ENCODE measurements at regions not wholly inside any gene's neighbourhood (a gene's known extent, or its start where the extent isn't known, plus 50 kb on each side); places are given as distances from the start of the nearest gene placed in this dataset.

GRCh38 chr7:67470256-67470751 lies 473.7 kb downstream of the TYW1 start:
- CTCF ChIA-PET = no interaction called here
- intact Hi-C loops (cut with micrococcal nuclease; ENCODE audit: unreplicated experiment) = no loop called here
- POLR2A ChIA-PET (ENCODE audit: low non-redundant PET) = no interaction called here

DNA sequence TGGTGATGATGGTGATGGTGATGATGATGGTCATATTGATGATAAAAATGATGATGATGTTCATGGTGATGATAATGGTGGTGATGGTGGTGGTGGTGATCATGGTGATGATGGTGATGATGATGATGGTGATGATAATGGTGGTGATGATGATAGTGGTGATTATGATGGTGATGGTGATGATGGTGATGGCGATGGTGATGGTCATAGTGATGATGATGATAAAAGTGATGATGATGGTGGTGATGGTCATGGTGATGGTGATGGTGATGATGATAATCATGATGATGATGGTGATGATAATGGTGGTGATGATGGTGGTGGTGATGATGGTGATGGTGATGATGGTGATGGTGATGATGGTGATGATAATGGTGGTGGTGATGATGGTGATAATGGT lies 478.7 kb downstream of the TYW1 start:
- CTCF ChIA-PET = no interaction called here
- POLR2A ChIA-PET (ENCODE audit: low non-redundant PET) = no interaction called here
- no TSS peak for BruUV-seq (replicated peaks)
- Histone ChIP-seq H3K27me3 (replicated peaks; ENCODE audit: insufficient read depth, low read depth, low read length, poor library complexity) (no peaks in the 10 kb centered on the region), H3K4me3 (ENCODE audit: low read depth, low read length, poor library complexity, severe bottlenecking) (no peak overlapping the region), H3K36me3 (ENCODE audit: insufficient read depth, low read length, poor library complexity, severe bottlenecking) (no peaks in the 10 kb centered on the region), H3K9me3 (ENCODE audit: low read depth, low read length, poor library complexity, severe bottlenecking) (no peaks in the 10 kb centered on the region), H3K4me1 (ENCODE audit: insufficient read depth, low read length, poor library complexity, severe bottlenecking) (no peaks in the 10 kb centered on the region), H3K27ac (ENCODE audit: low read depth, low read length, poor library complexity, severe bottlenecking) (no peak overlapping the region)
- intact Hi-C loops (cut with micrococcal nuclease; ENCODE audit: unreplicated experiment) = no loop called here
- TF ChIP-seq, protein P1, sequence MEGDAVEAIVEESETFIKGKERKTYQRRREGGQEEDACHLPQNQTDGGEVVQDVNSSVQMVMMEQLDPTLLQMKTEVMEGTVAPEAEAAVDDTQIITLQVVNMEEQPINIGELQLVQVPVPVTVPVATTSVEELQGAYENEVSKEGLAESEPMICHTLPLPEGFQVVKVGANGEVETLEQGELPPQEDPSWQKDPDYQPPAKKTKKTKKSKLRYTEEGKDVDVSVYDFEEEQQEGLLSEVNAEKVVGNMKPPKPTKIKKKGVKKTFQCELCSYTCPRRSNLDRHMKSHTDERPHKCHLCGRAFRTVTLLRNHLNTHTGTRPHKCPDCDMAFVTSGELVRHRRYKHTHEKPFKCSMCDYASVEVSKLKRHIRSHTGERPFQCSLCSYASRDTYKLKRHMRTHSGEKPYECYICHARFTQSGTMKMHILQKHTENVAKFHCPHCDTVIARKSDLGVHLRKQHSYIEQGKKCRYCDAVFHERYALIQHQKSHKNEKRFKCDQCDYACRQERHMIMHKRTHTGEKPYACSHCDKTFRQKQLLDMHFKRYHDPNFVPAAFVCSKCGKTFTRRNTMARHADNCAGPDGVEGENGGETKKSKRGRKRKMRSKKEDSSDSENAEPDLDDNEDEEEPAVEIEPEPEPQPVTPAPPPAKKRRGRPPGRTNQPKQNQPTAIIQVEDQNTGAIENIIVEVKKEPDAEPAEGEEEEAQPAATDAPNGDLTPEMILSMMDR (conservative IDR thresholded peaks at IDR 0.05; ENCODE audit: low read depth, low read length) = no peak
- no peak for TF ChIP-seq EZH2 (IDR thresholded peaks at IDR 0.05; ENCODE audit: borderline replicate concordance, low read depth, low read length, poor library complexity, severe bottlenecking)
- DNase-seq (ENCODE audit: low spot score) = no peak

More at GRCh38 chr7:67470256-67470751, 473.7 kb downstream of the TYW1 start:
- no peak for DNase-seq (ENCODE audit: low spot score)
- Histone ChIP-seq H3K9me3 (ENCODE audit: low read depth, low read length, poor library complexity, severe bottlenecking) (peaks cover 3% of the 10 kb centered on the region), H3K36me3 (ENCODE audit: insufficient read depth, low read length, poor library complexity, severe bottlenecking) (no peaks in the 10 kb centered on the region), H3K27ac (ENCODE audit: low read depth, low read length, poor library complexity, severe bottlenecking) (no peak overlapping the region), H3K27me3 (replicated peaks; ENCODE audit: insufficient read depth, low read depth, low read length, poor library complexity) (no peaks in the 10 kb centered on the region), H3K4me3 (ENCODE audit: low read depth, low read length, poor library complexity, severe bottlenecking) (no peak overlapping the region), H3K4me1 (ENCODE audit: insufficient read depth, low read length, poor library complexity, severe bottlenecking) (no peaks in the 10 kb centered on the region)
- TF ChIP-seq, protein P1 (conservative IDR thresholded peaks at IDR 0.05; ENCODE audit: low read depth, low read length) = no peak
- BruUV-seq (replicated peaks) = no TSS peak

- Histone ChIP-seq H3K4me1 (ENCODE audit: insufficient read depth, low read length, poor library complexity, severe bottlenecking) (no peaks in the 10 kb centered on the region), H3K27ac (ENCODE audit: low read depth, low read length, poor library complexity, severe bottlenecking) (no peak overlapping the region), H3K9me3 (ENCODE audit: low read depth, low read length, poor library complexity, severe bottlenecking) (no peaks in the 10 kb centered on the region), H3K27me3 (replicated peaks; ENCODE audit: insufficient read depth, low read depth, low read length, poor library complexity) (no peaks in the 10 kb centered on the region), H3K4me3 (ENCODE audit: low read depth, low read length, poor library complexity, severe bottlenecking) (no peak overlapping the region), H3K36me3 (ENCODE audit: insufficient read depth, low read length, poor library complexity, severe bottlenecking) (no peaks in the 10 kb centered on the region)
- TF ChIP-seq, protein P1 (conservative IDR thresholded peaks at IDR 0.05; ENCODE audit: low read depth, low read length) = no peak
- TF ChIP-seq EZH2 (IDR thresholded peaks at IDR 0.05; ENCODE audit: borderline replicate concordance, low read depth, low read length, poor library complexity, severe bottlenecking) = no peak
- no TSS peak for BruUV-seq (replicated peaks)
- intact Hi-C loops (cut with micrococcal nuclease; ENCODE audit: unreplicated experiment) = no loop called here
- ChIA-PET CTCF (no interaction called here), POLR2A (ENCODE audit: low non-redundant PET) (no interaction called here)
- DNase-seq (ENCODE audit: low spot score) = no peak
Measured at GRCh38 chr7:67478066-67478465, 481.4 kb downstream of the TYW1 start.

Data from A673 (cell line).